HG03469 (cell line): ENCODE measurements at regions not wholly inside any gene's neighbourhood (a gene's known extent, or its start where the extent isn't known, plus 50 kb on each side); places are given as distances from the start of the nearest gene placed in this dataset.
A peak's percentile ranks its signal among the peaks of the same experiment; 100 is the strongest.

ENCODE experiments used
- ATAC-seq: cut with Tn5 transposase; IDR thresholded peaks from one replicate; pipeline ENCODE4 v1.9.1; 2021; ENCODE audit warnings: mild to moderate bottlenecking, moderate library complexity, moderate number of reproducible peaks; ENCODE audit not compliant: unreplicated experiment

- no peak for ATAC-seq
Observed at GRCh38 chr16:13392341-13392740, 490.9 kb downstream of the SHISA9 start.

DNA sequence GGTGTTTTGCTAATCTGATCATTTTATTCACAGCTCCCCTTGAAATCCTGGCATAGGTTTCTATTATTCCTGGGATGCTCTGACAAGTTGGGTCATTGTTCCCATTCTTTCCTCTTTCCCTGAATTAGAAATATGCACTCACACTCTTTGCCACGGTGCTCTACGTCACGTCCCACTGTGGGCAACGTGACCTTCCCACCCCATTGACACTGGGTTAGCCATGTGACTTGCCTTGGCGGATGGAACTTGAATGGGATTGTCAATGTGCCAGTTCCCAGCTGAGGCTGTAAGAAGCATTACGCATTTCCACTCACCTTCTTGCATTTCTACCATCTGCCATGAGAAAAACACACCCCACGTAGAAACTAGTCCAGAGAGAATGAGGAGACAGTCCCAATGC lies 492.4 kb downstream of the SHISA9 start:
- no peak for ATAC-seq

- ATAC-seq = no peak
Observed at GRCh38 chr16:13394488-13394887, 493.1 kb downstream of the SHISA9 start.

DNA sequence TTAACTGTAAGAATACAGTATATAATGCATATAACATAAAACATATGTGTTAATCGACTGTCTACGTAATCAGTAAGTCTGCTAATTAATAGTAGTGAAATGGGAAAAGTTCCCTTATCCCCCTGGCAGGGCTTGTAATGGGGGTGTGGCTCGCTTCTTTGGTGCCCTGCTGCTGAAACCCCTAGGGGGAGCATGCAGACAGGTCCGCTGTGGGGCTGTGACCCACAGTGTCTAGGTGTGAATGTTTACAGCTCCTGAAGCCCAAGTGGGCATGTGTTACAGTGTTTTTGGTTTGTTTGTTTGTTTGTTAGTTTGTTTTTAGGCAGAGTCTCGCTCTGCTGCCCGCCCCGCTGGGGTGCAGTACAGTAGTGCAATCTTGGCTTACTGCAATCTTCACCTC lies 495.7 kb downstream of the SHISA9 start:
- no peak for ATAC-seq

GRCh38 chr16:13401641-13402040 lies 500.2 kb downstream of the SHISA9 start:
- no peak for ATAC-seq

DNA sequence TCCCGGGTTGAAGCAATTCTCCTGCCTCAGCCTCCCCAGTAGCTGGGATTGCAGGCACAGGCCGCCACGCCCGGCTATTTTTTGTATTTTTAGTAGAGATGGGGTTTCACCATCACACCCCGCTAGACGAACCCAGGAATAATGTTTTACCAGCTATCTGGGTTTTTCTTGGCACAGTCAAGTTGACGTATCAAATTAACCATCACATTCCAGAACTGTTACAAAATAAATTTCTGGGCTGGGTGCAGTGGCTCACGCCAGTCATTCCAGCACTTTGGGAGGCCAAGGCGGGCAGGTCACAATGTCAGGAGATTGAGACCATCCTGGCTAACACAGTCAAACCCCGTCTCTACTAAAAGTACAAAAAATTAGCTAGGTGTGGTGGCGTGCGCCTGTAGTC lies 501.2 kb downstream of the SHISA9 start:
- ATAC-seq = no peak

DNA sequence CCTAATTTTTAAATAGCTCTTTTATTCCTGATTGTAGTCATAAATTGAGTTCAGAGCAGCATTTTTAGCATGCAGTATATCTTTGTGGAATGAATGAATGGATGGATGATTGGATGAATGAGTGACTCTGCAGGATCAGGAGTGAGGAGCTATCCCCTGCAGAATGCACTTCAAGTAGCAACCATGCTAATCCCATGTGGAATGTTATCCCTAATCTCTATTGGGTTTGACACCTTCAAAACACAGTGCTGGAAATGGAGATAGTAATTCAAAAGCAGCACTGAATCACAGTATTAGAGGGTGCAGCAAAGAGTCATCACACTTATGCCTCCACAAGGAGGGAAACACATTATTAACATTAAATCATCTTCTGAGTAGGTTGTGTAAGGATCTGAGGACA lies 501.9 kb downstream of the SHISA9 start:
- no peak for ATAC-seq

- ATAC-seq = no peak
Observed at GRCh38 chr16:13414154-13414553, 505.8 kb upstream of the ERCC4 start.

- no peak for ATAC-seq
Observed at GRCh38 chr16:13419589-13419988, 500.4 kb upstream of the ERCC4 start.

- ATAC-seq = no peak
Observed at GRCh38 chr16:13421726-13422125, 498.2 kb upstream of the ERCC4 start.

DNA sequence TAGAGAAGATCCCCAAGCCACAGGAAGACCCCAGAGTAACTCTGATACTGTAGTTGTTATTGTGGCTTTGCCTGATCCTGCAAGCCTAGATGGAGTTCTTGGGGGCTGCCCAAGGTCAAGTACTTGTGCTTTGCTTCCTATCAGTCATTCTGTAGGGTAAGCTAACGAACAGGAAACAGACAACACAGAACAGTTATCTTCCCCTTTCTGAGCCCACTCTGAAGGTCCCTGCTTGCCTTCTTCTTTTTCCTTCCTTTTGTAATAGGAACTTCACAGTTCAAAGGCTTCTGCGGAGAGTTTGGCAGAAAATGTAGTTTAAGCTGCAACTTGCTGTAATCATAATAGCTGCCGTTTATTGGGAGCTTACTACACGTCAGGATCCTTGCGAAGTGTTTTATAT lies 494.1 kb upstream of the ERCC4 start:
- ATAC-seq = no peak

GRCh38 chr16:13426269-13426668 lies 493.7 kb upstream of the ERCC4 start:
- ATAC-seq = no peak

DNA sequence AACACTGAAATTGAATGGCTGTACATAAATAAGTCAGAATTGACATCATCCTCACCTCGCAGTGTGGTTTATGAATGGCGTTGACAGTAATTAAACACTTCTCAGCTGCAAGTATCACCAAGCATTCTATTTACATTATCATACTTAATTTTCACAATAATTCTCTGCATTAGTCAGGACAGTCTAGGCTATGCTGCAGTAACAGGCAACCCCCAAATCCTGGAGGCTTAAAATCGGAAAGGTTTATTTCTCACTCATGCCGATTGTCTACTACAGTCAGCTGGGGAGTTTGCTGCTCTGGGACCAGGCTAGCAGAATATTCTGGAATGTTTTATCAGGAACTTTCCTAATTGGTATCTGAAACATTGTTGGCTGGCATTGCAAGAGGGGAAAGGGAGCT lies 493.2 kb upstream of the ERCC4 start:
- no peak for ATAC-seq

DNA sequence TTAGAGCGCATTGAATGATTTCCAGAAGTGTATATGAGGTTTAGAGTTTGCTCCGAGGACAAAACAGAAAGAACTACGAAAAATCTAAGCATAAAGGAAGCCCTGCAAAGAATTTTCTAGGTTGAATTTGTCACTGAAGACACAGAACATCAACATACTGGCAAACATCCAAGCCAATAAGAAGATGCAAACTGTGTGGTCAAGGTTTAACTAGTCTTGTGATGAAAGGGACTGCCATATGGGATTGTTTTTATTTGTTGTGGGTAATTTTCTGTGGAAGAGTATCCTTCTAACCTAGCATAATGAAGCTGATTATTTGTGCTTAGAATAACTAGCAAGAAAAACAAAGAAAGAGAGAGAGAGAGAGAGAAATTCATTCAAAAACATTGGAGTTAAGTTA lies 492.0 kb upstream of the ERCC4 start:
- no peak for ATAC-seq

DNA sequence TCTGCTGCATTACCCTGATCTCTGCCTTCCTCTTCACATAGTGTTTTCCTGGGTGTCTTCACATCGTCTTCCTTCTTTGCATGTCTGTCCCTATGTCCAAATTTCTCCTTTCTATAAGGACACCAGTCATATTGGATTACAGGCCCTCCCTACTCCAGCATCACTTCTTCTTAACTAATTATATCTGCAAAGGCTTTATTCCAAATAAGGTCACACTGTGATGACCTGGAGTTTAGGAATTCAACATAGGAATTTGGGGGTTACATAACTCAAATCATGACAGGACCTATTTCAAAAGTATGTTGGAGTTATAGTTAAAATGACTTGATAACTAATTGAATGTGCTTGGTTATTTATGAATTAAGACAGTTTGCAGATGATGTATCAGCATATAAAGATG lies 490.5 kb upstream of the ERCC4 start:
- ATAC-seq = no peak

DNA sequence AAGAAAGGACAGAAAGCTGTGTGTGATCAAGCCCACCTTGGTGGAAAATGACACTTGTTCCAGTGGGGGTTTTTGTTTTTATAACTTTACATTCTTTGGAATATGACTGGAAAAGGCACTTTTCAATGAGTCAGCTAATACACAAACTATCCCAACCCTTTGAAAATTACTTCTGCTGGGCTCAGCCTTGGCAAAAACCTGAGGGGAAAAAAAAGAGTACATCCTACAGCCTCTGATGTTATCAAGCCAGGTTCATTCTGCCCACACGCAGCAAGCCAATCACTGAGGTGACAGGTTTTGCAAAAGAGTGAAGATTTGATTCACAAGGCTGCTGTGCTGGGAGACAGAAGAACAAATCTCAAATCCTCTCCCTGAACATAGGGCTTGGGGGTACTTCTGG lies 484.5 kb upstream of the ERCC4 start:
- no peak for ATAC-seq

DNA sequence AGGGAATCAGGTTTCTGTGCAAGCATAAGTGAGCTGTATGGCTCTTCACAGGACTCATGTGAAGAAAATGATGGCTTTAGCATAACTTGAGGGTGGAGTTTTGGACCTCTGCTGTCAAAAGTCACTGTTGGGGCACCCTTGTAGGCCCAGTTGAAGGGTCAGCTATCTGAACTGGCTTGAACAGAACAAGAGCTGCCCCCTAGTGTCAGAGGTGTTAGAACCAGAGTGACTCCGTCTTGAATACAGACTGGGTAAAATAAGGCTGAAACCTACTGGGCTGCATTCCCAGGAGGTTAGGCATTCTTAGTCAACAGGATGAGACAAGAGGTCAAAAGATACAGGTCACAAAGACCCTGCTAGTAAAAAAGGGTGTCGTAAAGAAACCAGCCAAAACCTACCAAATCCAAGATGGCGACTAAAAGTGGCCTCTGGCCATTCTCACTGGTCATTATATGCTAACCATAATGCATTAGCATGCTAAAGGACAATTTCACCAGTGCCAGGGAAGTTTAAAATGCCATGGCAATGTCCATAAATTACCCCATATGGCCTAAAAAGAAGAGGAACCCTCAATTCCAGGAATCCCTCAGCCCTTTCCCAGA lies 484.0 kb upstream of the ERCC4 start:
- no peak for ATAC-seq

DNA sequence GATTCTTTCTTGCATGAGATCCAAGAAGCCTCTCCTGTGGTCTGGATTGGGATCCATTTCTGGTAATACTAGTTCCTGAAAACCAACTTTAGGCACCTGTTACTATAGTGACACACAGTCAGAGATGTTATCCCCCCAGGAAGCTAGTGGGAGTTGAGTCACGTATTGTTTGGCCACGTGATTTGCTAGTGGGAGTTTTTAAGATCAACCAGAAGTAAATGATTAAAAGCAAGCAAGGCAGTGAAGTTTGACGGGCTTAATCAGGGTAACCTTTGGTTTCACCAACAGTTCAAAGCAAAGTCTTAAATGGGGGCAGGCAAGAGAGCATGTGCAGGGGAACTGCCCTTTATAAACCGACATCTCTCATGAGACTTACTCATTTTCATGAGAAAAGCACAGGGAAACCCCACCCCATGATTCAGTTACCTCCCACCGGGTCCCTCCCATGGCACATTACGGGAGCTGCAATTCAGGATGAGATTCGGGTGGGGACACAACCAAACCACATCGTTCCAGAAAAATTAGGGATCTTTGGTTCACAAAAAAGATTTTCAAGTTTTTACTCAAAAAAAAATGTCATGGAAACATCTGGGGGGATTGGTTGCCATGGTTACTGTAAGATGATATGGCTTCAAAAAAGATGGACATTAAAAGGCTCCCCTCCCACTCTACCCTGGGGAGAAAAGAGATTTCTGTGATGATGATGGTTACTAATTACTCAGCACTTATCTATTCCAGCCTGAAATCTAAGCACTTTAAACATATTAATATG lies 483.1 kb upstream of the ERCC4 start:
- peak; percentile 45 for ATAC-seq

DNA sequence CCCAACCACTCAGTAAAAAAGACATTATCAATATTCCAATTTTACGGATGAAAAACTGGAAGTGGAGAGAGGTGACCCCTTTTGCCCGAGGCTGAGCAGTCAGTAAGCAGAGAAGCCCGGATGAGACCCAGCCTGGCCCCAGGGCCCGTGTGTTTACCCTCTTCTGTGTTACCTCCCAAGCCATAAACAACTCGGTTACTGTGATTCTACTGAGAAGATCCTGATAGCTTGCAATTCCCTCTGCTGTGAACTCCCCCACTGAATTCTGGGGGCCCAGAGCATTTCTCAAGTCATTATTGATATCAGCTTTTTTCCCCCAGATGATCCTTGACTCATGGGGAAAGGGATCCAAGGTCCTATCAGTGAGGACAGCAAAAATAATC lies 482.6 kb upstream of the ERCC4 start:
- ATAC-seq = no peak

GRCh38 chr16:13438064-13438463 lies 481.9 kb upstream of the ERCC4 start:
- no peak for ATAC-seq

- ATAC-seq = no peak
Observed at GRCh38 chr16:13439766-13440165, 480.2 kb upstream of the ERCC4 start.

GRCh38 chr16:13441675-13442074 lies 478.3 kb upstream of the ERCC4 start:
- no peak for ATAC-seq

DNA sequence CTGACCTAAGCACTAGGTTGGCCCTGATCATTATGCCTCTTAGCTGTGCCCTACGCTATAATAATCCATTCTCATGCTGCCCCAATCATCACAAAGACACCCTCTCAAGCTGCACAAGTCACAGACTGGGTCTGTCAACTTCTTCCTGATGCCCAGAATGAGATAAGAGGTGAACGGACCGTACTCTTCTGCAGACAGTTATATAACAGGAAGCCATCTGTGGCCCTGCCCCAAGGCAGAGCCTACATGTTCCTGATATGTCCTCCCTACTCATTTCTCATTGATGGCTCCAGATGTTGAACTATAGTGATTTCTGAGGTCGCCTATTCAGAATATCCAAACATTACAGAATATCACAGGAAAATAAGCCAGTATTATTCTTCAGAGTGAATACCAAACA lies 471.6 kb upstream of the ERCC4 start:
- ATAC-seq = no peak
